ENCODE measurements at regions not wholly inside any gene's neighbourhood (a gene's known extent, or its start where the extent isn't known, plus 50 kb on each side); places are given as distances from the start of the nearest gene placed in this dataset.
"Not testable (repeated sequence)": the region's sequence is repeated elsewhere in the genome, so short reads cannot be mapped to it uniquely, and the experiment has no call there.

DNA sequence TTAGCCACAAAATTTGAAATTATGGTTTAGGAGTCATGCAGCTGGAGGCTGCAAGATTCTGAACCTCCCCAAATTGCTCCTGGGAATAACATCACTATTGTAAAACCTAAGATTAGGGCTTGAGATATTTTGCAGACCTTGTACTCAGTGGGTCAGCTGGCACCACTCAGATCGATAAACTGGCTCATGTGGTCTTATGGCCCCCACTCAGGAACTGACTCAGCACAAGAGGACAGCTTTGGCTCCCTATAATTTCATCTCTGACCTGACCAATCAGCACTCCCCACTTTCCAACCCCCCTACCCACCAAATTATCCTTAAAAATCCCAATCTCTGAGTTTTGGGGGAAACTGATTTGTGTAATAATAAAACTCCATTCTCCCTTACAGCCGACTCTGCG, 161.6 kb downstream of the BRMS1L start:
- no peak for DNase-seq

DNA sequence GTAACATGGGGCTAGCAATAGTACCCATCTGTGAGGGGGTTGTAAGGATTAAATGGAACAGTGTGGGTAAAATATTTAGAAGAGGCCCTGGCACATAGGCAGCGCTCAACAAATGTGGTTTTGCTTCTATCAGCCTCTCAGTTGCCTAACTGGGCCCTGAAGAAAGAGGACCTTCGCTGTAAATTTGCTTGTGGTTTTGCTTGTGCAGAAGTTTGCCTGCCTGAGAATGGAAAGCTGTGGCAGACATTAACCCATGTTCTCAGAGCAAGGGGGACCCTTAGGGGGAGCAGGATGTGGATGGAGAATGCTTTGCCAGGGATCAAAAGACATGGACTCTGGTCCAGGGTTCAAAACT, 160.1 kb downstream of the BRMS1L start:
- DNase-seq = no peak

DNA sequence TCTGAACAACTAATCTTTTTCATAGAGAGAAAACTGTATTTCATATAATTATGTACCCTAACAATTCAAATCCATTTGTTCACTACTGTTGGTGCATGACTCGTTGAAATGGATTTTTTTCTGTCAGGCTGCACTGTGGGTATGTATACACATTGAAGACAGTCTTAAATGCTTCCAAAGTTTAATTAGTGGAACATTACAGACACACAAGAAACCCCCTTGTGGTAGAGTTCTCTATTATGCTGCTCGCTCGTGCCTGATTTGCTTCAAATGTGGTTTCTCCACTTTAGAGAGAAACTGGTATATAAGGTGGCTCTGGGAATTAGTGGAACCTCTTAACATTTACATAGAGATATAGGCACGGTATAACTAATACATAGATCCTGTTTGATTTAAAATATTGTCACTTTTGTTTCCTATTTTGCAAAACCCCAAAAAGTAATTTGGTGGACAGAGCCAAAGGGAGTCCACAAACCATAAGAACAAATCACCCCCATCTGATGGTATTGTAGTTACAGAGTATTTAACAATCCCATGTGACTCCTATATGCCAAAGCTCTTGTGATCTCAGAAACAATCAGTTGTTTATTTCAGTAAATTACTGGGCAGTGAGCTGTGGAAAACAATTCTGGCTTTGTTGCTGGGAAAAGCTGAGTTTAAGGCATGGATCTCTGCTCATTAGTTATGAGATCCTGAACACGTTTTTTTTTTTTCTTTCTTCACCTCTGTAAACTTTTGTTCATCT, 159.5 kb downstream of the BRMS1L start:
- no peak for DNase-seq

DNA sequence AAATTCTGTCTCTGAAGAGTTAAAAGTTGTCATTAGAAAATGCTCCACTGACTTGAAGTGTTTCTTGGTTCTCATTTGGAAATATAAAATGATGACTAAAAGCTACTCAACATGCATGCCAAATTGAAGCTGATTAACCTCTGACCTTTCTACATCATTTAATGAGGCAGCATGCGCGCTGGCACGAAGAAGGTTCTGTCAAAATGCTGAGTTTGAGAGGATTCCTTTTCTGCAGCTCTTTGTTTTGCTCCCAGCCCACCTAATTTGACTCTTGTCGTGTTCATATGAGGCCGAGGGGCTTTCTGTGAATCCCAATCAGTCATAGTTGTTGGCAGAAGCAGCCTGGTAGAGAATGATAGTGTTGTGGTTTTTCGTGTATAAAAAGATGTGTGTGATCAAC, 153.4 kb downstream of the BRMS1L start:
- DNase-seq = no peak

DNA sequence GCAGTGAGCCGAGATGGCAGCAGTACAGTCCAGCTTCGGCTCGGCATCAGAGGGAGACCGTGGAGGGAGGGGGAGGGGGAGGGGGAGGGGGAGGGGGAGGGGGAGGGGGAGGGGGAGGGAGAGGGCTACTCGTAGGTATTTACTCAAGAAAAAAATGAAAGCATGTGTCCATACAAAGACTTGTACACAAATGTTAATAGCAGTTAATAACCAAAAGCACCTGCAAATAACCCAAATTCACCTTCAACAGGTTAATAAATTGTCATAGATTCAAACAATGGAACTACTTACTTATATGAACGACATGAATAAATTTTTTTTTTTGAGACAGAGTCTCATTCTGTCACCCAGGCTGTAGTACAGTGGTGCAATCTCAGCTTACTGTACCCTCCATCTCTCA, 152.4 kb downstream of the BRMS1L start:
- no peak for DNase-seq

GRCh38 chr14:35975814-35976213, 149.7 kb downstream of the BRMS1L start:
- DNase-seq = no peak

- no peak for DNase-seq
These were observed 147.6 kb downstream of the BRMS1L start for GRCh38 chr14:35973770-35974169.

DNA sequence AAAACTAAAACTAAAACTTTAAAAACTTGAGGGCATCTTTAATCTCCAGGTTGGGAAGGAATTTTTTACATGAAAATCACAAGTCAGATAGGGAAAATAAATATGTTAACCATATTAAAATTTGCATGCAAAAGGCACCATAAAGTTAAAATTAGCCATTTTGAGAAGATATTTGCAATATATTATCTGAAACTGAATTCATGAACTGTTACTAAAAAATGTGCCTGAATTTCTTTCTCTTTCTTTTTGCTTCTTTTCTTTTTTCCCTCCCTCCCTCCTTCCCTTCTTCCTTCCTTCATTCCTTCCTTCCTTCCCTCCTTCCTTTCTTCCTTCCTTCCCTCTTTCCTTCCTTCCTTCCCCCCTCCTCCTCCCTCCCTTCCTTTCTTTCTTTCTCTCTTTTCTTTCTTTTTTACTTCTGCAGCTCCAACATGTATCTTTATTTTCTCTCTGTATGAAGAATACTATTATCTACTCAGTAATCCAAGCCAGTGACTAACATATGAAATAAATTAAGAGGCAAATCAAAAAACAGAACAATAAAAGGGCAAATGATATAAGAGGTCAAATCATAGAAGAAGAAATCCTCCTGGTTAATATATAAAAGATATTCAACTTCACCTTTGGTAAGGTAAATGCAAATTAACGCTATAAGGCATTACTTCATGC, 146.0 kb downstream of the BRMS1L start:
- no peak for DNase-seq

DNA sequence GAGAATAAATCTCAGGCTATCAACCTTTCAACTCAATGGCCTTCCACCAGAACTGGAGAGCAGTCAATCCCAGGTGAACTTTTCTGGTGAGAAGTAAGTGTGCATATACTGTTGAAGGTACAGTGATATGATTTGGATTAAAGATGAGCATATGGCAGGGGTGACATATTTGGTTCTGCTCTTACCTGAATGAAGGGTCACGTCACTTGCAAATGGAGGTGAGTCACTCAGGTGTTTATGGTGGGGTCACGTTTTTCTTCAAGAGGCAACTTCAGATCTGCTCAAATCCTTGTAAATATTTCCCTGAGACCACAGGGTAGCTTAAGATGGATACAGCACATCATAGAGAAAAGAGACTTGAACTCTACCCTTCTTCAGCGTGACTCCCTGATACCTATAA, 143.2 kb downstream of the BRMS1L start:
- DNase-seq = no peak

GRCh38 chr14:35965400-35965799, 139.3 kb downstream of the BRMS1L start:
- no peak for DNase-seq

DNA sequence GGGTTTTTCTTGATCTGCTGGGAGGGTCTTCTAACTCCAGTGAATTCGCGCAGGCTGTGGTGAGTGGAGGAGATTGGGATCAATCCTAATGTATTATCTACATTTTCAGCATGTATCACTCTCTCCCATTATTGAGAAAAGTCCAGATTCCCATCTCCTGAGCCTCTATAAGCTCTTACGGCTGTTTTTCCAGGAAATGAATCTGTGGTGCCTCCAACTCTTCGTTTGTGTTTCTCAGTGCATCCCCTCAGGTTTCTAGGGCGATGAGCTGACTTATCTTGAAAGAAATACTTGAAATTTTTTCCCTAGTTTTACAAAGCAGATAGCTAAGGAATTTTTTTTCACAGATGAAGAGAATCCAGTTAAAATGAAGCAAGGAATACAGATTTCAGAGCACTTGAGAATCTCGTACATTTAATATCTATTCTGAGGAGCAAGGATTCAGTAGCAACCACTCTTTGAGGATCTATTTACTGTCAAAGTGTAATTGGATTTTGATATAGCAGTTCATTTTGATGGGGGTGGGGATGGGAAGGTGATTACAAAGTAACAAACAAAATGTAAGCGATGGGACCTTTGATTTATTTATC, 138.7 kb downstream of the BRMS1L start:
- DNase-seq = no peak

DNA sequence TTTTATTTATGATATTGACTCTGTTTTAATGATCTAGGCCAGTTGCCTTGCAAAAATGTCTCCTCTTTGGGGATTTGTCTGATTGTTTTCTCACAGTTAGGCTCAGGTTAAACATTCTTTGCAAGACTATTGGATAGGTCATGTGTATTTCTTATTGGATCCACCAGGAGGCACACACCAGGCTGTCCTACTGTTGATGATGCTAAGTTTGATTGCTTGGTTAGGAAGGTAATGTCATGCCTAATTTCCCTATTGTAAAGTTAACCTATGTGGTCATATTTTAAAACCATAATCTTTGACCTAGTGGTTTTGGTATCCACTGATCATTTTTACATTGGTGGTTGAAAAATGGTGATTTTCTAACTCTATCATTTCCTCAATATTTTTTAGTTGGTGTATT, 137.1 kb downstream of the BRMS1L start:
- DNase-seq = no peak

DNA sequence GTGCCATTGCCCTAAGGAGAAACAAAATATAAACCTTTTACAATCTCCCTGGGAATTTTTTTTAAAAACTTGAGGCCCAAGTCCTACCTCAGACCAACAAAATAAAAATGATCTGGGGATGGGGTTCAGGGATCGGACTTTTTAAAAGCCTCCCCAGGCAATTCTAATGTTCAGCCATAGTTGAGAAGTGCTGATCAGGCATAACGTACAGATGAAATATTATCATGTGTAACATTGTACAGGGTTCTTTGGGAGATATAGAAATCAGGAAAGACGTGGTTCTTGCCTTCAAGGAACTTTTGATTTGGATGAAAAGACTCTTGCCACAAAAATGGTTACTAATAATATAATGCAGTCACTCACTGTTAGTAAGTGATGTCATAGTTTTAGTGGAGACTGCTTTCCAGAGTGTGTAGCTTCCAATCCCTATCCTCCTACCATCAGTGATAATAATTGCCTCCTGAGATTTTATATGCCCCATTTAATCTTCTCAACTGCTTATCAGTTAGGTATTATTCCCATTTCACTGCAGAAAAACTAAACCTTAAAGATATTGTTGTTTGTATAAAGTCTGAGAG, 135.6 kb downstream of the BRMS1L start:
- no peak for DNase-seq

DNA sequence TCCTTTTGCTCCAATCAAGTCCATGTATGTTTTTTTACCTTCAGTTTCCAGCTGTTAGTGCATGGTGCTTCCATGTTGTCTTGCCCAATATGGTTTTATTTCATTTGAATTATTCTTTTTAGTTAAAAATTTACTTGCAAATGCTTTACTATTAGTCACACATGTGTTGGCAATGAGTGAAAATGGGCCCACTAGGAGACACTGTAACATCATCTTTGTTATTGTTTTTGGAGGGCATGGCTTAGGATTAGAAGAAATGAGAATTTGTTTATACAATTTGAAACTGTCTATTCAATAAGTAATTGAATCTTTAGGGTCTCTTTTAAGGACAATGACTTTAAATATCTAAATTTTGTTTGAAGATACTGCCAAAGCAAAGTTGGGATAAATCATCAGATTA, 133.7 kb downstream of the BRMS1L start:
- no peak for DNase-seq

GRCh38 chr14:35958499-35958898, 132.4 kb downstream of the BRMS1L start:
- no peak for DNase-seq

GRCh38 chr14:35956376-35957085, 130.4 kb downstream of the BRMS1L start:
- no peak for DNase-seq

DNA sequence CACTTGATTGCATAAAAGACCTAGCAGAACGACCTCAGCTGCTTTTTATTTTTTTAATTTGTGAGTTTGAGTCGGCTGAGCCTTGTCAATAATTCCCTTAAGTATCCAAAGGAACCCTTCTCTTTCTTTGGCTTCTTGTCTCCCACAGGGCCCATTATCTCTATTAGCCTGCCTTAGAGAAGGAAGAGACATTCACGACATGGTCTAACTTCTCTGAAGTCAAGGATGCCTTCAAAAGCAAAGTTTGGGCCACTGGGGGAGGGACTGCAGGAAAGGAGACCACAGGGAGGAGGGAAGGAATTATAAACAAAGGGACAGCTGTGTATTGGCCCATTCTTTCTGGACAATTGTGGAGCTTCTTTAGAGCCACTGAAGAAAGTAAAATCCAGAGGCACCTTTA, 126.4 kb downstream of the BRMS1L start:
- no peak for DNase-seq

- no peak for DNase-seq
These were observed 123.9 kb downstream of the BRMS1L start for GRCh38 chr14:35949920-35950513.

GRCh38 chr14:35947983-35948382, 121.8 kb downstream of the BRMS1L start:
- DNase-seq = not testable (repeated sequence)

DNA sequence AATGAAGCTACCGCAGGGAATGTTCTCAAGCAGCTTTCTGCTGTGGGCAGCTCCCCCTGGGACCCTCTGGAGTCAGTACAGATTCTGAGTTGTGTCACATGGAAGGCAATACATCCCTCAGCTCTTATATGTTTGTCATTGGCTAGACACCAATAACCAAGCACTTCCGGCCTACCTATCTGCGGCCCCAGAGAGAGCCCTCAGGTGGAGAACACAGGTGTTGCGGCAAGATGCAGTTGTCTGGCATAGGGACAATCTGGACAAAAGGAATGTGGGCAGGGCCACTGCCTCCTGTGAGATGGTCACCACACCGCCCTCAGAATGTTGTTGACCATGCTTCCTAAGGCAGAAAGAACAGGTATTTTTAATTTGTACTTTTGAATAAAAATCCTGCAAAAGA, 118.7 kb downstream of the BRMS1L start:
- DNase-seq = no peak

GRCh38 chr14:35940291-35940690, 114.2 kb downstream of the BRMS1L start:
- DNase-seq = no peak

GRCh38 chr14:35938770-35939169, 112.6 kb downstream of the BRMS1L start:
- no peak for DNase-seq

DNA sequence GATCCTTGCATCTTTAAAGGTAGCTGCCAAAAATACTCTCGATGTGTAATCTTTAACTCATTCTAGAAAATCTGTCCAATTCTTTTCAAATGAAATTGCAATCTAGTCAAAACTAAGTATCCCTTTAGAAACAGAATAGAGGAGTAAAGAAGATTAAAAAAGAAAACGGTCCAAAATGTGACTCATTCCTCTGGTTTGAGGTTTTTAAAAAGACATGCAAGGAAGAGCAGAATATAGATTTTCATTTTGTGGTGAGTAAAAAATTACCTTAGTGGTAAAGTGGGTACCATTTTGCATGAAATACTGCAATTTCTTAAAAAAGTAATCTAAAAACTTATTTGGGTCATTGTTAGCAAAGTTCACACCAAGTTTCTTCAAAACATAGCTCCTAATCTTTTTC, 108.4 kb downstream of the BRMS1L start:
- no peak for DNase-seq

Measured in activated naive CD4-positive, alpha-beta T cell treated with Interleukin-2 at 50 U/mL for 16 hours (primary cell).